ELF-1 (cell line): ENCODE measurements at regions not wholly inside any gene's neighbourhood (a gene's known extent, or its start where the extent isn't known, plus 50 kb on each side); places are given as distances from the start of the nearest gene placed in this dataset.
A peak's percentile ranks its signal among the peaks of the same experiment; 100 is the strongest.

Experiments used
- DNase-seq: peaks from one replicate; pipeline ENCODE4 v3.0.0-alpha.2; 2016; ENCODE audit warnings: low read depth, low spot score

GRCh38 chr11:45036733-45037132 is 86.0 kb upstream of the TP53I11 start:
- no peak for DNase-seq

GRCh38 chr11:45037434-45038005 is 86.8 kb upstream of the TP53I11 start:
- peak; percentile 54 for DNase-seq

GRCh38 chr11:45038923-45039322 is 88.2 kb upstream of the TP53I11 start:
- no peak for DNase-seq

GRCh38 chr11:45041596-45041995 is 90.9 kb upstream of the TP53I11 start:
- peak; percentile 32 for DNase-seq

- no peak for DNase-seq
These were observed 91.9 kb upstream of the TP53I11 start for GRCh38 chr11:45042560-45042959.

- no peak for DNase-seq
These were observed 93.2 kb upstream of the TP53I11 start for GRCh38 chr11:45043755-45044475.

- peak; percentile 19 for DNase-seq
These were observed 95.2 kb upstream of the TP53I11 start for GRCh38 chr11:45045683-45046471.

- no peak for DNase-seq
These were observed 97.7 kb upstream of the TP53I11 start for GRCh38 chr11:45048313-45048841.

GRCh38 chr11:45048870-45049691 is 97.4 kb upstream of the PRDM11 start:
- no peak for DNase-seq

GRCh38 chr11:45050111-45050510 is 96.3 kb upstream of the PRDM11 start:
- no peak for DNase-seq

GRCh38 chr11:45051621-45052020 is 94.8 kb upstream of the PRDM11 start:
- no peak for DNase-seq

GRCh38 chr11:45052361-45052760 is 94.1 kb upstream of the PRDM11 start:
- no peak for DNase-seq

- DNase-seq, result no peak
These were observed 92.5 kb upstream of the PRDM11 start for GRCh38 chr11:45053736-45054446.

GRCh38 chr11:45054956-45055355 is 91.5 kb upstream of the PRDM11 start:
- DNase-seq, result no peak

- peak; percentile 66 for DNase-seq
These were observed 89.9 kb upstream of the PRDM11 start for GRCh38 chr11:45056529-45056928.

- DNase-seq, result no peak
These were observed 88.3 kb upstream of the PRDM11 start for GRCh38 chr11:45057938-45058646.

GRCh38 chr11:45058647-45058950 is 87.8 kb upstream of the PRDM11 start:
- no peak for DNase-seq

- DNase-seq, result no peak
These were observed 85.7 kb upstream of the PRDM11 start for GRCh38 chr11:45060707-45061106.

- DNase-seq, result no peak
These were observed 84.8 kb upstream of the PRDM11 start for GRCh38 chr11:45061641-45062040.

GRCh38 chr11:45062115-45062514 is 84.3 kb upstream of the PRDM11 start:
- no peak for DNase-seq
